ENCODE measurements at regions not wholly inside any gene's neighbourhood (a gene's known extent, or its start where the extent isn't known, plus 50 kb on each side); places are given as distances from the start of the nearest gene placed in this dataset.
A peak's percentile ranks its signal among the peaks of the same experiment; 100 is the strongest.

GRCh38 chr7:25559581-25560367, 331.5 kb upstream of the NPVF start:
- no peak for DNase-seq

- DNase-seq, result no peak
Observed at GRCh38 chr7:25562673-25563182, 334.4 kb upstream of the NPVF start.

- no peak for DNase-seq
Observed at GRCh38 chr7:25565002-25565401, 336.7 kb upstream of the NPVF start.

- peak; percentile 49 for DNase-seq
Observed at GRCh38 chr7:25565949-25566348, 337.7 kb upstream of the NPVF start.

DNA sequence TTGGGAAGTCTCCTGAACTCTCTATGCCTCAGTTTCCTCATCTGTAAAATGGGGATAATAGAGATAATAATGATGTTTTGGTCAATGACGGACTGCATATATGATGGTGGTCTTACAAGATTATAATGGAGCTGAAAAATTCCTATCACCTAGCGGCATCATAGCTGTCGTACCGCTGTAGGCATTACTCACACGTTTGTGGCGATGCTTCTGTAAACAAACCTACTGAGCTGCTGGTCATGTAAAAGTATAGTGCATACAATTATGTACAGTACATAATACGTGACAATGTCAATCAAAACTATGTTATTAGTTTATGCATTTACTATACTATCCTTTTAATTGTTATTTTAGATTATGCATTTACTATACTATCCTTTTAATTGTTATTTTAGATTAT, 339.1 kb upstream of the NPVF start:
- DNase-seq, result no peak

- DNase-seq, result no peak
Observed at GRCh38 chr7:25569765-25570164, 341.5 kb upstream of the NPVF start.

DNA sequence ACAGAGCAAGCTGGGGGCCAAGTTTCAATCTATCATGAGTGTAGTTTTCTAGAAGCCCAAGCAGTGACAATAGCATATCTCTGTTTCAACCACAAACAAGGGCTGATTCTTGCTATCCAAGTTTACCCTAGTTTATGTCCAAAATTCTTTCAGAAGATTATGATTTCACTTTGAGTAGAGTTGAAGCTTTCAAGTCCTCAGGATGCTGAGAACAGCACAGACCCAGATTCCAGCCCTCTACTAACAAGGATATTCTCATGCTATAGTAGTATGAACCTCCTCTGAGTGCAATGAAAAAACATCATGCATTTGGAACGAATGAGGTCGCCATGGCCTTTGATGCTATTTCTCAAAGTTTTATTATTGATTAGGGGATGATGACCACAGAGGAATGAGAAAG, 344.1 kb upstream of the NPVF start:
- DNase-seq, result no peak

GRCh38 chr7:25574828-25575227, 346.5 kb upstream of the NPVF start:
- DNase-seq, result no peak

- DNase-seq, result no peak
Observed at GRCh38 chr7:25575634-25576033, 347.3 kb upstream of the NPVF start.

GRCh38 chr7:25578991-25579777, 350.9 kb upstream of the NPVF start:
- DNase-seq, result no peak

DNA sequence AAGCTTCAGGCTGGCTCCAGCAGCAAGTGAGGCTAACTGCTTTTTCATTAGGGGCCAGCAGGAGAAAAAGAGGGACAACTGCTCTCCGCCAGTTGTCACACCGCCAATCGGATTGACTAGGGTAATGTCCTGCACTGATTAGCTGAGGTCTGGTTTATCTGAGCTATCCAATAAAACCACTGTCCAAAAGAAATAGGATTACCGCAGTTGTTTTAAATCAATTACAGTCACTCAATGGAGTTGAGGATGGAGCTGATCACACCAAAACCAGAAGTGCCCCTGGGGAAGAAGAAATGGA, 351.4 kb upstream of the NPVF start:
- DNase-seq, result no peak

DNA sequence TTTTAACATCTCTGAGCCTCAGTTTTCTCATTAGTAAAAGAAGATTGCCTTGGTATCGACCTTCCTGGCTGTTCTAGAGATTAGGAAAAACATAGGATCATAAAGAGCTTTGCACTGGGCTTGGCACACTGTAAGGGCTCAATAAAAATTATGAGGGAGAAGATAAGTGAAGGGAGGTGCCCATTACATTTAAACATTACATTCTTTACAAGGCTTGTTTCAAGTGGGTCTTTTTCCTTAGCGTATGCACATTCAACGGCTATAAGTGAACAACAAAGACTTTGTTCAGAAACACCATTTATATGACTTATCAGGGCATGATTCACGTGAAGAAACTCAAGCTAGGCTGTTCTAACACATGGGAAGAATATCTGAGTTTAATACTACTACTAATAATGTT, 351.9 kb upstream of the NPVF start:
- DNase-seq, result no peak

- DNase-seq, result no peak
Observed at GRCh38 chr7:25583621-25584020, 355.3 kb upstream of the NPVF start.

GRCh38 chr7:25584112-25584938, 356.0 kb upstream of the NPVF start:
- DNase-seq, result no peak

- no peak for DNase-seq
Observed at GRCh38 chr7:25586513-25586912, 358.2 kb upstream of the NPVF start.

DNA sequence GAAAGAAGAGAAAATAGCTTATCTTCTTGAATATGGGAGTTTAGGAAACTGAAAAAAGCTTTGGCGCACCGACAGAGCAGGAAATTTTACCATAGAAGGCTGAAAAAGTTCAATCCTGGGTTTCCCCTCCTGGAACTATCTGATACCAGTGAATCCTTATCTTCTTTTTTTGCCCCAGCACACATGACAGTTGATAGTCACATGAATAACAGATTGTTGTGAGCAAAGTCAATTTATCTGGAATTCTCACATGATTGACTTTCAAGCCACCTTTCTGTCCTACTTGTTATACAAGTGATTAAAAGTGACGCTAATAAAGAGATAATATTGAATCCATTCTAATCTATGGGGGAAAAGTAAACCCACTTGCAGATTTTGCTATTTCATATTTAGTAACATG, 365.8 kb upstream of the NPVF start:
- DNase-seq, result no peak

DNA sequence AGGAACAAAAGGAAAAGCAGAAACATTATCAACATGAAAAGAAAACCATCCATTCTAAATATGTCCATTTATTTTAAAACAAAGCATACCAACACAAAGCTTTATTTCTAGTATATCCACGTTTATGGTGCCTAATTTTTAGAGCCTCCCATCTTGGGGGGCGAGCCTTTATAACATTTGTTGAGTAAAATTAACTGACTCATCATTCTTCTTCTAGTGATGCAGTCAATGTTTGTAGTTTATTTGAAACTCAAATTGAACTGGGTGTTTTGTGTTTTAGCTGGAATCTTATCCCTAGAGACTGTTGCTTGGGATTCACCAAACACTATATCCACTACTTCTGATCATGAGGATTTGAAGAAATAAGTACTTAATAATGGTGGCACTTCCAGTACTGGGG, 366.4 kb upstream of the NPVF start:
- DNase-seq, result no peak

- DNase-seq, result no peak
Observed at GRCh38 chr7:25595996-25596395, 367.7 kb upstream of the NPVF start.

DNA sequence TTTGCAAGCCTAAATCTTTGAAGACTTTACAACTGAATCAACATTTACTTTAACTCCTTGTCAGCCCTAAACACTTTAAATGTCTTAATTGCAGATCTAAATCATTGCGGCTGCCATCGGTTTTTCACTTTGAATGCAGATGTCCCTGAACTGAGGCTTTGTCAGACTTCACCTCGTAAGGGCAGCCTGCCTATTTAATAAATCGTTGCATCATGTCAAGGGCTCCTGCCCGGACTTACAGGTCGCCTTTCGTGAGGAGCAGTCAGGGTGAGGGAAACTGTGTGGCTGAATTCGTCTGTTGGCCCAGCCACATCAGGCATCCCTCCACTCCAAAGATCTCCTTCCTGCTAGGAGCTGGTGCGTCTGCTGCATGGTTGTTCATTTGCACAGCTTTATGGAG, 368.2 kb upstream of the NPVF start:
- DNase-seq, result no peak

DNA sequence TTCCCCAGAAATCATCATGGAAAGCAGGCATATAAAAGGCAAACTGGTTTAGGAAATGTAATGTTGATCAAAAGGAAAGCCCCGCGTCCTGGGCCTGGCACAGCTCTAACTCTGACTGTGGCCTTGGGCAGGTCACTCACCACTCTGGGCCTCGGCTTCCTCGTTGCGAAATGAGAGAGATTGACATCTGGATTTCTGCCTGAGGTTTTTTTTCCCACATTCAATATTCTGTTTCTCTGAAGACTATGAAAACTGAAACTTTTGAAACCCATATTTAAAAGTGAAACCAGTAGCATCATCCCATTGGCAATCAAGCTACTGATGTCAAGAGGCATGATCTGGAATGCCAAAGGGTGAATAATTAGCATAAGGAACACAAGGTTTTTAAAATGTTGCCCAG, 369.7 kb upstream of the NPVF start:
- DNase-seq, result no peak

DNA sequence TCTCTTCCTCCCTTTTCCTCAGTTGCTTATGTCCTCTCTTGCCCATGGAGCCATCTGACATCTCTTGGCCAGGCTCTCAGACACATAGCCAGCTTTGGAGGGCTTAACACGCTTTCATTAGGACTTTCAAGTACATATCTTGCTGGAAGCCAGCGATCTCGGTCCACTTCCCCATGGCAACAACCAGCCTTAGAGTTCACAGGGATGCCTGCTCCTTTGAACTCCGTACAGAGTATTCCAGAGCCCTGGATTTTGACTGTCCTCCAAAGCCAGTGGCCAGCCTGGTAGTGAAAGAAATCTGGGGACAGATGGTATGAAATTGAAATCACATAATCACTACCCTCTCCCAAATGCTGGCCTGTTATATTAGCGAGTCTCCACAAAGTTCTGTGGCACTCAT, 370.5 kb upstream of the NPVF start:
- DNase-seq, result no peak

DNA sequence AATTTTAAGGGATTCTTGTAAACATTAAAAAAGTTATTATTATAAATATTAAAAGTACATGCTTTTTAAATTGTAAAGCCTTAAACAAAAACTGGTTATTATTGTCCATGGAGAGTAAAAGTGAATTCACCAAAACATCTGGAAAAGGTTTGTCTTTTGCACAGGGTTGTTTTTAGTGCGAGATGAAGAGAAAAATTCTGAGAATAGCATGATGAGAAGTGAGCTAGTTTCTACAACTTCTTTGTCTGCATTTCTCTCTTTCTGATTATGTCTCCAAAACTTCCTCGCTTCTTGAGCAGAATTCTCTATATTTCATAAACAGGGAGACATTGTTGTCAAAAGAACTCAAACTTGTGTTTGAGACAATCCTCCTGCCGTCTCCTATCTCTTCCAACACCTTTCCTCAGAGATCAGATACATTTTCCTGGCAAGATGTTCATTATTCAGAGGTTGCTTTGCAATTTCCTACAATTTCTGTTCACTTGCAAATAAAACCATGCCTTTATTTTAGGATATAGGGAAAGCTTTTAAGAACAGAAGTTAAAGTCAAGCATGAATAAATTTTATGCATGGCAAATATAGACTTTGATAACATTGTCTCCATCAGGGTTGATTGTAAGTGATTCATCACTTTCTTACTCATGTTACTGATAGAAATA, 372.1 kb upstream of the NPVF start:
- DNase-seq, result no peak

Measured in NCI-H526 treated with DMSO at 0.1 percent for 48 hours (cell line).